GM20431 (cell line): ENCODE measurements at regions not wholly inside any gene's neighbourhood (a gene's known extent, or its start where the extent isn't known, plus 50 kb on each side); places are given as distances from the start of the nearest gene placed in this dataset.

Experiments used
- in situ Hi-C: fragments of 300-500 bp; cut with MseI, MboI; formaldehyde crosslinking; loops from one replicate; pipeline ENCODE4 v1.15.0; 2020; ENCODE audit warnings: low sequenced_read_pairs; ENCODE audit not compliant: unreplicated experiment

DNA sequence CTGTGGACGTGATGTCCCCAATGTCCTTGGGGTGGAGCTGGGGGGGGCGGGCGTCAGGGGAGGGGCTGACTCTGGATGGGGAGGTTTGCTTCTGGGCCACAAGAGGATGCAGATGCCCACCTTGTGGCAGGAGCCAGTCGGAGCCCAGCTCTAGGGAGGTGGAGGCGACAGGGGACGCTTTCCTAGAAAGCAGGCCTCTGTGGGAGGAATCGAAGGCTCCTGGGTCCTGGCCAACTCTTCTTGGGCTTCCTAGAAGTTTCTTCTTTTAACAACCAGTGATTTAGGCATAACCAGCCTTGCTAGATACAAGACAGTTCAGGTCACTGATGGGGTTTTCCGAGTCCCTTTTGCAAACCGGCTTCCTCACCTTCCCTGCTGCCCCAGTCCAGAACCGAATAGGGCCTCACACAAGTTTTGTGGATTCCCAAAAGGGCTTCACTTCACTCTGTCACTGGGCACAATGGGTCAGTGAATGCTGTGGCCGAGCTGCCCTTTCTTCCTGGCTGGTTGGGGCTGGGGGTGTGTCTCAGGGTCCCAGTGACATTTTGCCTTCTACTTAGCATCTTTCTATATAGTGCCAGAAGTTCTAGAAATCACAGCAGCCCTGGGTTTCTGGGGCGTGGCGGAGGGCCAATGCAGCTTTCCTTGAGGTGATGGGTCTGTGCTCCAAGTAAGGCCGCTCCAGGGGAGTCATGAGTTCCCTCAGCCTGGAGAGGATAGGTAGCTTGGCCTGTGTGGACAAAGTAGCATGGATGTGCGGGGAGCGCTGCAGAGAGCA lies 78.4 kb upstream of the FOXP4 start:
- in situ Hi-C loops: no loop called here

DNA sequence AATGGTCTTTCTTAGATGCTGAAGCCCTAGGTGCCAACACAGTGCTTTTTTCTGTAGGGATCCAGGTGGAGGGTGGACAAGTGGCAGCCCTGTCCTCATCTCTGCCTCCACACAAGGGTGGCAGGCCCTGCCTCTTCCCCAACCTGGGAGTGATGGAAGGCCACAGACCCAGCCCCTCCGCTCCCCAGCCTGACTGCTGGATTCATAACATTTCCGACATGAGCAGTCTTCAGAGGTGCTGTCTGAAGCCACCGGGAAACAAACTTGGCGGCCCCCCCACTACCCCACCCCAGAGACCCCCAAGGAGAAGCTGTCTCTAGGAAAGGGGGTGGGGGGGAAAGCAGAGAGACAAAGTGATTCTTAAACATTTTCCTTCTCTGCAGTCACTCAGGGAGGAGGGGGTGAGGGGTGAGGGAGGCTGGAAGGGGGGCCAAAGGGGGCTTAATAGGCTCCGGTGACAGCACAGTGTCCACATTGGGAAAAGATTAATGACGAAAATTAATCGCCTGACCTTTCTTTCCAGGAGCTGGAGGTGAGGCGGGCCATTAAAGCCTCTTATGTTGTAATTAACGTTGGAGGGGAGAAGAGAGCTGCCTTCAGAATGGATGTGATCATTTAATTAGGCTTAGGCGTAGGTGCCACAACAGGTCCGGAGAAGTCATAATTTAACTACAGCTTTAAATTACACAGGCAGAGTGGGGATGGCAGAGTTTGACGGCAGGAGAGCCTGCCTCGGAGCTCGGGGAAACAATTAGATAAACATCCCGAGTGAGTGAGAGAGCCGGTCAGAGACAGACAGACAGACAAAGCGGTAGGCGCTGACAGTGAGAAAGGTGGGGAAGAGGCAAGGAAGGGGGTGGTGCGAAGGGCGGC lies 76.8 kb upstream of the FOXP4 start:
- in situ Hi-C loops: no loop called here

- in situ Hi-C loops: no loop called here
Measured at GRCh38 chr6:41470029-41470330, 76.2 kb upstream of the FOXP4 start.

DNA sequence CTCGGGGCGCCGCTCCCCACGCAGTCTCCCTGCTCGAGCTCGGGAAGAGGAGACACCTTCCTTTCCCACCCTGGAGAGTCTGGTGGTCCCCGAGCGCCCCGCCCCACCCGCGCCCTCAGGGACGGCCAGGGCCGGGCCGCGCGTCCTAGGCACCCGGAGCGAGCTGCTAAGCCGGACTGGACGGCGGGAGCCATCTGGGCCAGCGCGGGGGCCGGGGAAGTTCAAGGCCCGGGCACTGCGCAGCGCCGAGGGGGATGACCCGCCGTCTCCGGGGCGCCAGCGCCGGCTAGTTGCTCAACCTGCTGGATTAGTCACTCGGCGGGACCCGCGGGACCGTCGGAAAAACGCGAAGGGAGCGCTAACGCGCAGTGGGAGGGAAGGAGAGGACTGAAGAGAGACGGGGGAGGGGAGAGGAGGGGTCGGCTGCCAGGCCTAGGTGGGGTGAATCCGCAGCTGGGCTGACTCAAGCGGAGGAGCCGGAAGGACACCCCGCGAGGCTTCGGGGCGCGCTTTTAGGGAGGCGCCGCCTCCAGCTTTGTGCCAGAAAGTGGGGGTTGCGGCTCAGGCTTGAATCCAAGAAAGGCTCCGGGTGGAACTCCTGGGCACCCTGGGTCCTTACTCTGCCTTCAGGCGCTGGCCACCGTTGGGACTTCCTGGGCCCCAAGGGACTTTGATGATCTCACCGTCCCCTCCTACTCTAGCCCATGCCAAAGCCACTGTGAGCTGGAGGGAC lies 75.7 kb upstream of the FOXP4 start:
- in situ Hi-C loops: no loop called here

- in situ Hi-C loops: no loop called here
Measured at GRCh38 chr6:41471064-41471895, 74.9 kb upstream of the FOXP4 start.

DNA sequence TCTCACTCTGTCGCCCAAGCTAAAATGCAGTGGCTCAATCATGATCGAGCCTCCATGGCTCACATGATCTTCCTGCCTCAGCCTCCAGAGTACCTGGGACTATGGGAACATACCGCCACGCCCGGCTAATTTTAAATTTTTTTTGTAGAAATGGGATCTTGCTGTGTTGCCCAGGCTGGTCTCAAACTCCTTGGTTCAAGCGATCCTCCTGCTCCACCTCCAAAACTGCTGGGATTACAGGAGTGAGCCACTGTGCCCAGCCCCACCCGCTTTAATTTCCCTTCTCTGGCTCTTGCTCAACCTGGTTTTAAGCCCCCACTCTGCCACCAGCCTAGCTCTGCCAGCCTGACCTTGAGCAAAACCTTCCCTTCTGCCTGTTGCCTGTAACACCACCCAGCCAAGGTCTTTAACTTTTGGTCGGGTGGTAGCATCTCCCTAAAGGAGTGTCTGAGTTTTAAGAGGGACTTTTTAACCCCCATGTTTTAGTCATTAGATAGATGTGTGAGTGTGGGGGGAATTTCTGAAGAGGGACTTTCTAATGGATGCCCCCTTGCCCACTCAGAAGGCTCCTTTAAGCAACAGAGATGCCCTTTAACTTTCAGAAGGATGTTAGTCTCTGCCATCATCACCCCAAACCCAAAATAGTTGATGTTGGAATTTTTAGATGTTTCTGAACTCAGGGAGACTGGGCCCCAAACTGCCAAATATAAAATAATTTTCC lies 71.8 kb upstream of the FOXP4 start:
- in situ Hi-C loops: no loop called here

DNA sequence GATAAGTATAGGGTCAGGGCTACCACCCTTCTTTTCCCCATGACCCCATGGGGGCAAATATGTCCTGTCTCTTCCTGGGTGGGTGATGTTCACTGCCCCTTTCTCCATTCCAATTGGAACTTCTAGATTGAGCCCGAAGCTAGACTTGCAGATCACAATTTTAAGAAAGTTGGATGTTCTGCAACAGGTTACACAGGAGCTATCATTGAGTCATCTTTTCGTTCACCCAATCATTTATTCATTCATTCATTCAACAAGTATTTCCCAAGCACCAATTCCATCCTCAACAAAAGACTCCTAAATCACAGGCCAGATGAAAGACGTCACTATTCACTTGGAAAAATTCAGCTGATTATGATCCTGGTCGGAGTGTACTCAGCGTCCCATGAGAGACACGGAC lies 71.0 kb upstream of the FOXP4 start:
- in situ Hi-C loops: no loop called here

DNA sequence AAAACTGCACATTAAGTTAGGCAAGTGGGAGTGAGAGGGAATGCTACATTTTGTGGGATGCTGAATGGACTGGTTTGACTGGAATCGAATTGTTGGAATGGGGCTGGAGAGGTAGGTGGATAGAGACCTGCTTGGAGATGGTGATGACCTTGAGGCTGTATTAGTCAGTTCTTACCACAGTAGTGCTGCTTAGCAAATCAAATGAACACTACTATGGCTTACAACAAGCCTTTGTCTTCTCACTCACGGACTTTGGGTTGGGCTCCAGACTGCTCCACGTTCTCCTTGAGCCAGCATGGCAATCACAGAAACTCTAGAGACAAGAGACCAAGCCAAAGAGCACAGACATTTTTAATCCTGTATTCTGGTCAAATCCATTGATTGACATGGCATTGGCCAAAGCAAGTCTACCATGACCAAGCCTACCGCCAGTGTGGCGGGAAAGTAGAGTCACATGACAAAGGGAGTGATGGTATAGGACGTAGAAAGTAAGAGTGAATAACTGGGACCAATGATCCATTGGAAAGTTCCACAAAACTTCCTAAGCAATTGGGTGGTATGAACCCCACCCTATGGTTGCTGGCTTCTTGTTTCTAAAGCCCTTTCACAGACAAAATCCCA lies 70.3 kb upstream of the FOXP4 start:
- in situ Hi-C loops: no loop called here

DNA sequence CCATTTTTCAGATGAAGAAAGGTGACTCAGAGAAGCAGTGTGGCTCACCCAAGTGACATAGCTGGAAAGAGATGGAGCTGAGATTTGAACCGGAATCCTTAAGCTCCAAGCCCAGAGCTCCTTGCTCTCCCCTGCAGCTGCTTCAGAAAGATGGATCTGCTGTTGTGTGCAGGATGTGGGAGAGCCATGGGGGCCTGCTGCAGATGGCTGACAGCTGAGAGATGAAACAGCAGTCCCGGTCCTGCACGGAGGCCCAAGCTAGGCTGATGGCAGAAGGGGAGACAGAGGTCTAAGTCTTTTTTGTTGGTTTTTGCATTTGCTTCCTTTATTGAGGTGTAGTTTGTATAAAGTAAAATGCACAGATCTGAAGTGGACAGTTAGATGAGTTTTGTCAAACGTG lies 69.8 kb upstream of the FOXP4 start:
- in situ Hi-C loops: no loop called here

GRCh38 chr6:41477572-41477971 lies 68.6 kb upstream of the FOXP4 start:
- in situ Hi-C loops: no loop called here

DNA sequence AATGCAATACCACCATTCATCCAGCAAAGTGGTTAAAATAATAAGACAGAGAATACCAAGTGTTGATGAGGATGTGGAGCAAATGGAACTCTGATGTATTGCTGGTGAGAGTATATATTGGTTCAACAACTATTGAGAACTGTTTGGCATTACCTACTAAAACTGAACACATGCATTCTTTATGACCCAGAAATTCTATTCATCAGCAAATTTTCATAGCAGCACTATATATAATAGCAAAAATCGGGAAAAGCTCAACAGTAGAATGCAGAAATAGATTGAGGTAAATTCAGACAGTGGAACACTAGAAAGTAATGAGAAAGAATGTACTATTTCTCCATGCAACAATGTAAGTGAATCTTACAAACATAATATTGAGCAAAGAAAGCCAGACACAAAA lies 62.2 kb upstream of the FOXP4 start:
- in situ Hi-C loops: no loop called here

GRCh38 chr6:41487860-41488432 lies 58.2 kb upstream of the FOXP4 start:
- in situ Hi-C loops: no loop called here

DNA sequence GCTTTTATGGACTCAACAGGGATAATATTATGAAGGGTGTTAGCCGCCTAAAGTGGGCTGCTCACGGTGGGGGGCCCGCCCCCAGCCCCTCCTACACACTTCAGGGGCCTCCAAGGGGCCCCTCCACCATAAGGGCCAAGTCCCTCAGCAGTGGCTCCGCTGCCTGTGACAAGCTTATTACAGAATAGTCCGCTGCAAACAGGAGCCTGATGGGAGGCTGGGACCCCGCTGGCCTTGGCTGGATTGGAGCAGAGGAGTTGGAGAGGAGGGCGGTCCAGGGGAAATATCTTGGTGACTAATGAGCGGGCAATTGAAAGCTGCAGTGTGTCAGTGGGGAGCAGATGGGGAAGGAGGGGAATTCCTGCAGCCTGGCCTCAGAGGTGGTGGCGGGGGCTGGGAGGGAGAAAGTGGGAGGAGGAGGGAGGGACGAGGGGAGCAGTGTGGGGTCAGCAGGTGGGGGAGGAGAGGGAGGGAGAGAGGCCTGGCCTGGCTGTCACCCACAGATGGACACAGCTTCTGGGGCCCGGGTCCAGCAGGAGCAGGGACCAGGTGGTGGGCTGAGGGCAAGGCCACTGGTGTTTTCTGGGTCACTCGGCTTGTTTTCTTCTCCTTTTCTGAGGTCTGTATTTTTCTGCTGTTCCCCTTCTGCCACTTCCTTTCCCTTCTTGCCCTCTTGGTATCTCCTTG lies 57.6 kb upstream of the FOXP4 start:
- in situ Hi-C loops: no loop called here

- in situ Hi-C loops: no loop called here
Measured at GRCh38 chr6:41489120-41489851, 56.9 kb upstream of the FOXP4 start.

GRCh38 chr6:41492261-41492891 lies 53.8 kb upstream of the FOXP4 start:
- in situ Hi-C loops: no loop called here

GRCh38 chr6:41494212-41495110 lies 51.7 kb upstream of the FOXP4 start:
- in situ Hi-C loops: no loop called here
